OCI-LY1 (cell line): ENCODE measurements at regions not wholly inside any gene's neighbourhood (a gene's known extent, or its start where the extent isn't known, plus 50 kb on each side); places are given as distances from the start of the nearest gene placed in this dataset.

Experiments
- H2AFZ ChIP-seq: fragments of 200-600 bp; sonication (generic), shearing (Covaris generic); 2 replicates; pipeline ENCODE4 v1.6.0; 2014; ENCODE audit warnings: antibody characterized with exemption, mild to moderate bottlenecking, low read length
- H3F3A ChIP-seq: fragments of 200-600 bp; sonication (generic), shearing (Covaris generic); 2 replicates; pipeline ENCODE4 v1.6.0; 2014; ENCODE audit warnings: mild to moderate bottlenecking, antibody characterized with exemption, low read length, moderate library complexity; ENCODE audit not compliant: insufficient read depth
- H3K27ac ChIP-seq: fragments of 200-600 bp; sonication (generic); 2 replicates; pipeline ENCODE4 v1.5.1; 2014; ENCODE audit warnings: low read length, mixed run types, mild to moderate bottlenecking, low read depth; ENCODE audit not compliant: poor library complexity, severe bottlenecking
- H3K27me3 ChIP-seq: fragments of 200-600 bp; sonication (generic); 2 replicates; pipeline ENCODE4 v1.6.0; 2014; ENCODE audit warnings: antibody characterized with exemption, mild to moderate bottlenecking, low read length, moderate library complexity; ENCODE audit not compliant: insufficient read depth
- H3K36me3 ChIP-seq: fragments of 200-600 bp; sonication (generic); 2 replicates; pipeline ENCODE4 v1.6.1; 2014; ENCODE audit warnings: mild to moderate bottlenecking, antibody characterized with exemption, low read length, moderate library complexity, mixed read lengths; ENCODE audit not compliant: insufficient read depth
- H3K4me1 ChIP-seq: fragments of 200-600 bp; sonication (generic); 2 replicates; pipeline ENCODE4 v1.5.1; 2014; ENCODE audit warnings: mild to moderate bottlenecking, low read length, moderate library complexity; ENCODE audit not compliant: insufficient read depth, severe bottlenecking
- H3K4me2 ChIP-seq: fragments of 200-600 bp; sonication (generic), shearing (Covaris generic); 2 replicates; pipeline ENCODE4 v1.6.1; 2014; ENCODE audit warnings: low read length
- H3K4me3 ChIP-seq: fragments of 200-600 bp; sonication (generic); 2 replicates; pipeline ENCODE4 v1.5.1; 2014; ENCODE audit warnings: low read length, low read depth, mild to moderate bottlenecking, mixed read lengths; ENCODE audit not compliant: poor library complexity, severe bottlenecking
- H3K79me2 ChIP-seq: fragments of 200-600 bp; shearing (Covaris generic); 2 replicates; pipeline ENCODE4 v1.6.1; 2016; ENCODE audit warnings: mixed run types, low read length, mixed read lengths; ENCODE audit not compliant: insufficient read depth
- H3K9ac ChIP-seq: fragments of 200-600 bp; sonication (generic), shearing (Covaris generic); 2 replicates; pipeline ENCODE4 v1.6.1; 2014; ENCODE audit warnings: mild to moderate bottlenecking, low read length, mixed read lengths
- H3K9me2 ChIP-seq: fragments of 200-600 bp; sonication (generic), shearing (Covaris generic); 2 replicates; pipeline ENCODE4 v1.6.1; 2014; ENCODE audit warnings: low read depth, mild to moderate bottlenecking, low read length, mixed read lengths
- H3K9me3 ChIP-seq: fragments of 200-600 bp; shearing (Covaris generic); 2 replicates; pipeline ENCODE4 v1.6.1; 2014; ENCODE audit warnings: low read length, mixed read lengths
- H4K20me1 ChIP-seq: fragments of 200-600 bp; sonication (generic), shearing (Covaris generic); 2 replicates; pipeline ENCODE4 v1.6.0; 2016; ENCODE audit warnings: mild to moderate bottlenecking, low read length; ENCODE audit not compliant: insufficient read depth
- EZH2 ChIP-seq: fragments of 200-600 bp; sonication (generic), shearing (Covaris generic); IDR thresholded peaks from 2 replicates; pipeline ENCODE4 v1.8.0; 2017; ENCODE audit warnings: borderline replicate concordance, mixed run types, mild to moderate bottlenecking, antibody characterized with exemption, low read length, moderate library complexity, mixed read lengths
- TF ChIP-seq, protein P1 (sequence below): fragments of 200-600 bp; sonication (generic), shearing (Covaris generic); IDR thresholded peaks from 2 replicates; pipeline ENCODE4 v1.5.1; 2017; ENCODE audit warnings: mild to moderate bottlenecking, antibody characterized with exemption, low read length, moderate library complexity, mixed read lengths

DNA sequence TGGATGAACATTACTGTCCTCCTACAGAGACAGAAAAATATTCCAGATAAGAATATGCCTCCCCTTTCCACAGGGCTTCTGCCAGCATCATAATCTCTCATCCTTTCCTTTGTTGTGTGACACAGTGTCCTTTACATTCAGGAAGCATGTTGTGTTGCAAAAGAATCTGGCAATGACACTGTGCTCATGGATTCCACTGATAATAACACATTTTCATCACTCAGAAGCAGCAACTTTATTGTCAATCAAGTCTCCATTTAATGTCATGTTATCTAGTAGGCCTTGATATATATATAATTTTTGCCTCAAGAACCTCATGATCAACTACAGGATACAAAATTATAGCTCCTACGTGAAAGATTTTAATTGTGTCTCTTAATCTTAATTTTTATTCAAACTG lies 833.9 kb downstream of the FSTL5 start:
- Histone ChIP-seq H4K20me1 (no peaks in the 10 kb centered on the region), H3K27ac (no peak overlapping the region), H3K79me2 (no peaks in the 10 kb centered on the region), H3K36me3 (no peaks in the 10 kb centered on the region), H3K27me3 (no peaks in the 10 kb centered on the region), H2AFZ (no peak overlapping the region), H3K4me1 (no peaks in the 10 kb centered on the region), H3K4me3 (no peak overlapping the region), H3K9me3 (no peaks in the 10 kb centered on the region), H3K9ac (no peak overlapping the region), H3K4me2 (no peak overlapping the region), H3F3A (no peaks in the 10 kb centered on the region), H3K9me2 (no peaks in the 10 kb centered on the region)
- TF ChIP-seq EZH2: no peak
- TF ChIP-seq, protein P1, sequence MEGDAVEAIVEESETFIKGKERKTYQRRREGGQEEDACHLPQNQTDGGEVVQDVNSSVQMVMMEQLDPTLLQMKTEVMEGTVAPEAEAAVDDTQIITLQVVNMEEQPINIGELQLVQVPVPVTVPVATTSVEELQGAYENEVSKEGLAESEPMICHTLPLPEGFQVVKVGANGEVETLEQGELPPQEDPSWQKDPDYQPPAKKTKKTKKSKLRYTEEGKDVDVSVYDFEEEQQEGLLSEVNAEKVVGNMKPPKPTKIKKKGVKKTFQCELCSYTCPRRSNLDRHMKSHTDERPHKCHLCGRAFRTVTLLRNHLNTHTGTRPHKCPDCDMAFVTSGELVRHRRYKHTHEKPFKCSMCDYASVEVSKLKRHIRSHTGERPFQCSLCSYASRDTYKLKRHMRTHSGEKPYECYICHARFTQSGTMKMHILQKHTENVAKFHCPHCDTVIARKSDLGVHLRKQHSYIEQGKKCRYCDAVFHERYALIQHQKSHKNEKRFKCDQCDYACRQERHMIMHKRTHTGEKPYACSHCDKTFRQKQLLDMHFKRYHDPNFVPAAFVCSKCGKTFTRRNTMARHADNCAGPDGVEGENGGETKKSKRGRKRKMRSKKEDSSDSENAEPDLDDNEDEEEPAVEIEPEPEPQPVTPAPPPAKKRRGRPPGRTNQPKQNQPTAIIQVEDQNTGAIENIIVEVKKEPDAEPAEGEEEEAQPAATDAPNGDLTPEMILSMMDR: no peak

- Histone ChIP-seq H4K20me1 (no peaks in the 10 kb centered on the region), H3K9me2 (no peaks in the 10 kb centered on the region)
These were observed 842.1 kb downstream of the FSTL5 start for GRCh38 chr4:161321706-161322105.

GRCh38 chr4:161320377-161320776 lies 843.4 kb downstream of the FSTL5 start:
- Histone ChIP-seq H3K4me3 (no peak overlapping the region), H3K9ac (no peak overlapping the region), H3K36me3 (no peaks in the 10 kb centered on the region), H3K27ac (no peak overlapping the region), H3K4me2 (no peak overlapping the region), H3K9me2 (no peaks in the 10 kb centered on the region), H3K9me3 (no peaks in the 10 kb centered on the region), H2AFZ (no peak overlapping the region), H3K27me3 (no peaks in the 10 kb centered on the region), H3K79me2 (no peaks in the 10 kb centered on the region), H4K20me1 (no peaks in the 10 kb centered on the region), H3F3A (no peaks in the 10 kb centered on the region), H3K4me1 (no peaks in the 10 kb centered on the region)
- TF ChIP-seq, protein P1: peak; percentile 69
- TF ChIP-seq EZH2: no peak

More at GRCh38 chr4:161321706-161322105, 842.1 kb downstream of the FSTL5 start:
- H3K9ac ChIP-seq: no peak overlapping the region
- no peaks in the 10 kb centered on the region for H3K36me3 ChIP-seq
- H3K79me2 ChIP-seq: no peaks in the 10 kb centered on the region
- H3K4me2 ChIP-seq: no peak overlapping the region
- no peak overlapping the region for H3K27ac ChIP-seq
- no peaks in the 10 kb centered on the region for H3F3A ChIP-seq
- H3K9me3 ChIP-seq: no peaks in the 10 kb centered on the region
- no peaks in the 10 kb centered on the region for H3K27me3 ChIP-seq
- TF ChIP-seq, protein P1: no peak
- no peak for TF ChIP-seq EZH2
- H2AFZ ChIP-seq: no peak overlapping the region
- H3K4me1 ChIP-seq: no peaks in the 10 kb centered on the region
- H3K4me3 ChIP-seq: no peak overlapping the region
